G401.6 (cell line): ENCODE measurements at regions not wholly inside any gene's neighbourhood (a gene's known extent, or its start where the extent isn't known, plus 50 kb on each side); places are given as distances from the start of the nearest gene placed in this dataset.
A peak's percentile ranks its signal among the peaks of the same experiment; 100 is the strongest.
"Not testable (repeated sequence)": the region's sequence is repeated elsewhere in the genome, so short reads cannot be mapped to it uniquely, and the experiment has no call there.

Experiments used
- FAIRE-seq: peaks from 2 replicates; lab custom pipeline; 2012; peaks lifted over from hg19 to GRCh38; lab: Jason Lieb, UNC

- FAIRE-seq = not testable (repeated sequence)
Measured at GRCh38 chr15:85264614-85265190, 115.7 kb upstream of the AKAP13 start.

DNA sequence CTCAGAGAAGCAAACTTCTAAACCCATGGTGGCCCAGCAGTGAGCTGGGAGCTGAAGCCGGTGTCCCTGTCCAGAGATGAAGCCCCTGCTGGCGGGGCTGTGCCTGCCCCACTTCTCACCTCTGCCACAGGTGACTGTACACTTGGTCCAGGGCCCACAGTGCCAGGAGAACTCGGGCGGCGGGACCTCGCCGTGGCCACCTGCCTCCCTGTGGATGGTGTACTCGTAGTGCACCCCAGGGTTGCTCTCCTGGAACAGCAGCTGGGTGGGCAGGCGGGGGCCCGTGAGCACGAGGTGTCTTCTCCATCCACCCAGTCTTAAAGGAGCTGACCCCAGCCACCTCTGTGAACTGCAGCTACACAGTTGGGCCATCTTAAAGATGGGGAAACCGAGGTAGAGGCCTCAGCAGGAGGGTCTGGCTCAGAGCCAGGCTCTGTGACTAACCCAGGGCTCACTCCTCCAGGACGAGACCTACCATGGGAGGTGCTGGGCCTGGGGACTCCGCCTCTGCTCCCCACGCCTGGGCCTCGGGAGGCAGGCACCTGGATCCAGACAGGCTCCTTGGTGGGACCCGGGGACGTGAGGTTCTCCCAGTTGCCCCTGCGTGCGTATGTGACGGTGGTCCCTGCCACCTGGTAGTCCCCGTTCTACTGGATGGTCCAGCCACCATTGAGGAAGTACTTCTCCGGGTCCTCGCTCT, 113.1 kb upstream of the AKAP13 start:
- not testable (repeated sequence) for FAIRE-seq

- FAIRE-seq = no peak
Measured at GRCh38 chr15:85274315-85275050, 105.9 kb upstream of the AKAP13 start.

GRCh38 chr15:85276508-85276907, 103.9 kb upstream of the AKAP13 start:
- FAIRE-seq = no peak

DNA sequence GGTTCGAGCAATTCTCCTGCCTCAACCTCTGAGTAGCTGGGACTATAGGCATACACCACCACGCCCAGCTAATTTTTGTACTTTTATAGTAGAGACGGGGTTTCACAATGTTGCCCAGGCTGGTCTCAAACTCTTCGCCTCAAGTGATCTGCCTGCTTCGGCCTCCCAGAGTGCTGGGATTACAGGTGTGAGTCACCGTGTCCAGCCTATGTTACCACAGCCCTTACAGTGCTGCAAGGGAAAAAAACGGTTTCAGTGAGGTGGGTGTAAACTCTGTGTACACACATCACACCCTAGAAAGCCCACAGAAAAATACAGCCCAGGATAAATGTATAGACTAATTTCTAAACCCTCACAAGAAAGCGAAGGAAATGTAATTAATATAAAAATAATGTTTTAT, 103.5 kb upstream of the AKAP13 start:
- no peak for FAIRE-seq

DNA sequence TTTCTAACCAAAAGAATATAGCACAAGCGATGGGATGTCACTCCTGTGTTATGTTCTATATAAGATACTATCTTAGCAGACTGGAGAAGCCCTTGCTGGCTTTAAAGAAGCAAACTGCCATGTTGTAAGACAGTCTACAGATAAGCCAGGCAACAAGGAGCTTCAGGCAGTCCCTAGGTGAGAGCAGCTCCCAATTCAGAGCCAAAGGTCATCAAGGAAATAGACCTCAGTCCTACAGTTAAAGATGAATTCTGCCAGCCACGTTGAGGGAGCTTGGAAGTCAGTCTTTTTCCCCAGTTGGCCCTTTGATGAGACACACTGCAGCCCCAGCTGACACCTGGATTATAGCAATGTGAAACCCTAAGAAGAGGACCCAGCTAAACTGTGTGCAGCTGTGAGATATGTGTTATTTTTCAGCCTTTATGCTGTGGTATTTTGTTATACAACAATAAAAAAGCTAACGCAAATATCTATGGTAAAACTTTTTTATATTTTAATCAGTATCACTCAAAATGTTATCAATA, 102.5 kb upstream of the AKAP13 start:
- FAIRE-seq = no peak

- no peak for FAIRE-seq
Measured at GRCh38 chr15:85280203-85280602, 100.2 kb upstream of the AKAP13 start.

DNA sequence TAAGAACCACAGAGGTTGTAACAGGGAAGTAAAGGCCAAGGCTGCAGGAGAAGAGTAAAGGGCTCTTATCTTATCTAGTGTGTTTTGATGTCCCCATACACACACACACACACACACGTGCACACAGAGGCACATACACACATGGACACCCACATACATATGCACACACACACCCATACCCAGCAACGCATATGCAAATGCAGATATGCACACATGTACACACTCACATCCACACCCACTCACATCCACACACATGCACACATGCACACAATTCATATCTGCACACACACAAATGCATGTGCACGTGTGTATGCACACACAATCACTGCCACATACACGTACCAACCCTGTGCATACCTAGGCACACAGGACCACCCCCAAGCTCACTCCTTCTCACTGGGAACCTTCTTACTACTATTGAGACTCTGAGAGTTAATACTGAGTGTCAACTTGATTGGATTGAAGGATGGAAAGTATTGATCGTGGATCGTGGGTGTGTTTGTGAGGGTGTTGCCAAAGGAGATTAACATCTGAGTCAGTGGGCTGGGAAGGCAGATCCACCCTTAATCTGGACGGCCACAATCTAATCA, 99.0 kb upstream of the AKAP13 start:
- FAIRE-seq = no peak

GRCh38 chr15:85282504-85283115, 97.8 kb upstream of the AKAP13 start:
- no peak for FAIRE-seq

DNA sequence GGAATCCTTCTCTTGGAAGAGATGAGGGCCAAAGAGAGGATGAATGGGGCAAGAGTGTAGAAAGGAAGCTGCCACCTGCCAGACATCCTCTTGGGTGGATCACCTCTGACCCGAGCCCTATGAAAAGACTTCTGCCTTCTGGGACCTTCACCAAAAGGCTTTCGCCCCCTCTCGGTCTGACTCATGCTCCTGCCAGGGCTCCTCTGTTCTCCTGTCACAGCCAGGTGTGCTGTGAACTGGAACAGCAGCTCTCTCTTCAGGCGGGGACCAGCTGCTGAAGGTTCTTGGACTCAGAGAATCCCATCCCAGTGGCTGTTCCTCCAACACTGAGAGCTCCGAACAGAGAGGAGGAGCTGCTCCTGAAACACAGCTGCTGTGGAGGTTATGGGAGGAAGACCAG, 96.6 kb upstream of the AKAP13 start:
- not testable (repeated sequence) for FAIRE-seq

DNA sequence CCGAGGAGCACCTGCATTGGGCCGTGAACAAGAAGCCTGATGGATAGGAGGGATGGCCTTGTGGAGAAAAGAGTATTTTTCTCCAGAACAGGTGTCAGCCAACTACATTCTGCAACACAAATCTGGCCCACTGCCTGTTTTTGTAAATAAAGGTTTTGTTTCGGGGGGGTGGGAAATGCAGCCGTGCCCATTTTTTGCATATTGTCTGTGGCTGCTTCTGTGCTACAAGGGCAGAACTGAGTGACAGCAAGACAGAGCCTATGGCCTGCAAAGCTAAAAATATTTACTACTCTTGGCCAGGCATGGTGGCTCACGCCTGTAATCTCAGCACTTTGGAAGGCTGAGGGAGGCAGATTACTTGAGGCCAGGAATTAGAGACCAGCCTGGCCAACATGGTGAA, 95.9 kb upstream of the AKAP13 start:
- FAIRE-seq = no peak

- peak; percentile 87 for FAIRE-seq
Measured at GRCh38 chr15:85289677-85290365, 90.6 kb upstream of the AKAP13 start.

DNA sequence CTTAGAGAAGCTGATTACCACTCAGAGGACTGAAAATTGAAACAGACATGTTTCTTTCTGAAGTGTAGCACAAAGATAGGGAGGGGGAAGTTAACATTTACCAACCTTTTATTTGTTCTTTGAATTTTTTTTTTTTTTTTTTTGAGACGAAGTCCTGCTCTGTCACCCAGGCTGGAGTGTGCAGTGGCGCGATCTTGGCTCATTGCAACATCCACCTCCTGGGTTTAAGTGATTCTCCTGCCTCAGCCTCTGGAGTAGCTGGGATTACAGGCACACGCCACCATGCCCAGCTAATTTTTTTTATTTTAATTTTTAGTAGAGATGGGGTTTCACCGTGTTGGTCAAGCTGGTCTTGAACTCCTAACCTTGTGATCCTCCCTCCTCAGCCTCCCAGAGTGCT, 87.8 kb upstream of the AKAP13 start:
- FAIRE-seq = not testable (repeated sequence)

DNA sequence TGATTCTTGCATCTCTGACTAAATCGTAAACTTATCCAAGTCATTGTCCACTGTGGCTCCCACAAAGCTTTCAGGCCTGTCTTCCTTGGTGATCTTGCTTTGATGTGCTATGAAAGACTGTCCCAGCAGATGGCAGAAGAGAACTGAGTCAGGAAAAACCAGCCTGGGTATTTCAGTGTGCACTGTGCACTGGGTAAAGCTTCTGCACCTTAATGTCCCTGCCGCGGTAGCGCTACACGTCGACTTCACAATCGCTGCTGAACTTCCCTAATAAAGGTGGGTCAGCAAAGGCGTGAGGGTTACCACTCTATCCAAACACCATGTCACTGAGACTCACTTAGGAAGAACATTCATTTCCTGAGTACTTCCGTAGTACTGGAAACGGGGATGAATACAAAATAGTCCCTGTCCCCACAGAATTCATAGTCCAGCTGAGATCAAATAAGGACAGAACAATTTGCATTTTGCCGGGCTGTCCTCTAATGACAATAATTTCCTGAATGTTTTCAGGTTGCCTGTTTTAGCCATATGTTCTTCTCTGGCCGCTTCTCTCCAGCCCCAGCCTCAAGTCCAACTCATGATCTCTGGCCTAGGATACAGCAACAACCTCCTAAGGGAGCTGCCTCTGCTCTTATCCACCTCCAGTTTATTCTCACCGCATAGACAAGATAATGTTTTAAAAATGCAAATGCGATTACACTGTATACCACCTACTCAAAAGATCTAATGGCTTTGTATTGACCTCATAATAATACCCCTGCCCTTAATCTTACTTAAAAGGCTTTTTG, 83.6 kb upstream of the AKAP13 start:
- FAIRE-seq = peak; percentile 97

DNA sequence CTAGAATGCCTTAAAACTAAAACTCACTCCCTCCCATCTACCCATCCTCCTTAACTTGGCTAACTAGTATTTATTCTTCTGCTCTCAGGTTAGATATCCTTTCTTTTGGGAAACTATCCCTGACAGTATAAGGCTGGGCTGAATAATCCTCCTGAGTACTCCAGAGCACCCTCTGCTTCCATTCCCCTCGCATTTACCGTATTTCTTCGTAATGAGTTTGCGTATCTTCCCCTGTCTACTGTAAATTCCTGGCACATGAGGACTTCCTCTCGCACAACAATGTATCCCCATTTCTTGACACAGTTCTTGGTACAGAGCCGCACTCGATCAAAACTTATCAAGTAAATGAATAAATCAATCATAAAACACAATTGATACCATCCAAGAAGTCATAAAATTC, 82.9 kb upstream of the AKAP13 start:
- peak; percentile 48 for FAIRE-seq

DNA sequence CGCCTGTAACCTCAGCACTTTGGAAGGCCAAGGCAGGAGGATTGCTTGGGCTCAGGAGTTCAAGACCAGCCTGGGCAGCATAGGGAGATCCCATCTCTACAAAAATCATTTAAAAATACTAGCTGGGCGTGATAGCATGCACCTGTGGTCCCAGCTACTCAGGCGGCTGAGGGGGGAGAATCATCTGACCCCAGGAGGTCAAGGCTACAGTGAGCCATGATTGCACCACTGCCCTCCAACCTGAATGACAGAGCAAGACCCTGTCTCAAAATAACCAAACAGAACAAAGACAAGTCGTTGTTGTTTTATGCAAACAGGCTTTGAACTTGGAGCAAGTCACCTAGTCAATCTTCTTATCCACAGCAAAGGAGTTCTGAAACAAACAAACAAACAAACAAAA, 82.0 kb upstream of the AKAP13 start:
- no peak for FAIRE-seq

DNA sequence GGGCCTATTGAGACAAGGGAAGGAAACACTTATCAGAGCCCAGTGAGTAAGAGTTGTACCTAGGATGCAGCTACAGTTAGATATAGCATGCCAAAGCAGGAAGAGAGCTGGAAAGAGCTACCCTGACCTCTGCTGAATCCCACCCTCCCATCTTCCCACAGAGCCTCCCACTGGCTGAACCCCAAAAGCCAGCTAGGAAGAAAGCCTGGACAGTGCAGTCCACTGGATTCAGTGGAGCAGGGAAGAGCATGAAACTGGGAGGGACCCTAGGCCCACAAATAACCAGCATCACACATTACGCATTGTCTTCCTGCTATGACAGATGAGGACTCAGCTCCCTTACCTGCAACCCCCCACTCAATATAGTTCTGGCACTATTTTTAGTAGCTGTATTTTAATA, 81.5 kb upstream of the AKAP13 start:
- FAIRE-seq = no peak

DNA sequence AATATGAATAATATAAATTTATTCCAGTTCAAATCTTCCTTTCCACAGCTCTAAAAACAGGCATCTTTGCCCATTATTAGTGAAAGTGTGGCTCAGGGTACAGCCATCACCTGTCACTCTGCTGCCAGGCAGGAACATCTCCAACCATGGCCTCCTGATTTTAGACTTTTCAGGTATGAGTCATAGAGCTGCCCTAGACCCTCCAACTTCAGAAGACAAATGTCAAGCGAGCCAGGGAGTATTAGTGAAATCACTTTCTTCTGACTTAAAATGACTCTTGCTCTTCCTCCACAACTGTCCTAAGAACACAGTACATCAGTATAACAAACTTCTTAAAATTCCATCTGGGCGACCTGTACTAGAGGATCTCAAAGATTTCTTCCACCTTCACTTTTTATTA, 78.1 kb upstream of the AKAP13 start:
- FAIRE-seq = no peak

GRCh38 chr15:85305050-85305449, 75.4 kb upstream of the AKAP13 start:
- no peak for FAIRE-seq

DNA sequence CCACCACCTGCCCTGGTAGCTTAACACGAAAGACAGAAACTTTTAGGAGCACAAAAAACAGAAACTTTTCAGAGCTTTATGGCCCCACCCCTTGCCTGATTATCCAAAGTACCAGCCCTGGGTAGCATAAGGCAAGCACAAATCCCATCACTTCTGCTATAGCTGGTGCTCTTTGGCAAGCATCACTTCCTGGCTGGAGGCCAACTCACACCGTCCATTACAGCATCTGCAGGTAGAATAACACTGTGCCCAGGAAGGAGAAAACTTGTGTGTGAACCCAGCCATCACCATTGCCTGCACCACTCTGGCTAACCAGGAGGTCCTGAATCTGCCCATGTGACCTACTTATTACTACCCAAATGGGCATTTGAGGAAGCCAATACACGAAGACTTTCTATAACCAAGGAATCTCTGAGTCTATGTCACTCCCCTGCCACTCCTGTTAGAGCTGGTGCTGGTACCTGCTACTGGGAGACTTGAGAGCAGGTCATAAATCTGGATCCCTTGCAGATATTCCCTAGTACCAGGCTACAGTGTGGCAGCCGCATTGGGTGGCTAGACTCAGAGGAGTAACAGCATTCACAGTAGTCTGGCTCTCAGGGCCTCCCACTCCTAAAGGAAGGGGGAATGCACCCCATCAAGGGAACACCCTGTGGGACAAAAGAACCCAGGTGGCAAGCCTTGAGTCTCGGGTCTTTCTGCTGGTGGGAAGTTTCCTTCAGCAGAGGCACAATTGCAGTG, 73.3 kb upstream of the AKAP13 start:
- no peak for FAIRE-seq
